IMR-90 (cell line): ENCODE measurements at regions not wholly inside any gene's neighbourhood (a gene's known extent, or its start where the extent isn't known, plus 50 kb on each side); places are given as distances from the start of the nearest gene placed in this dataset.

Experiments
- ATAC-seq: fragments of 200-7000 bp; cut with Tn5 transposase; 2 replicates; pipeline ENCODE4 v1.9.1; 2020; ENCODE audit warnings: low read depth, mild to moderate bottlenecking, moderate library complexity
- BruUV-seq: library from RNA; stranded (reverse); fragments of 400-500 nt; replicated peaks from 2 replicates; lab custom pipeline; 2021; lab: Mats Ljungman, UMichigan
- CTCF ChIA-PET: fragments of 300-600 bp; formaldehyde crosslinking; extraction: SDS; loops from one replicate; lab custom pipeline; 2021; ENCODE audit warnings: antibody characterized with exemption; lab: Yijun Ruan, JAX
- POLR2A ChIA-PET: fragments of 300-600 bp; sonication (Branson Sonifier 250); formaldehyde crosslinking; loops from one replicate; lab custom pipeline; 2022; ENCODE audit warnings: antibody characterized with exemption; ENCODE audit not compliant: unreplicated experiment; lab: Charles Lee
- DNase-seq: peaks from one replicate; pipeline ENCODE4 v3.0.0; 2013
- H2AFZ ChIP-seq: replicated peaks from 2 replicates; pipeline ENCODE3; 2013; ENCODE audit warnings: low read length, mild to moderate bottlenecking; ENCODE audit not compliant: poor library complexity
- H2AK5ac ChIP-seq: 2 replicates; pipeline ENCODE4 v1.6.1; 2013; ENCODE audit warnings: low read depth, low read length, inconsistent platforms
- H2AK9ac ChIP-seq: replicated peaks from 2 replicates; pipeline ENCODE3; 2013; ENCODE audit warnings: mild to moderate bottlenecking, low read depth, low read length, moderate library complexity; ENCODE audit not compliant: poor library complexity
- H2BK120ac ChIP-seq: 2 replicates; pipeline ENCODE4 v1.6.1; 2013; ENCODE audit warnings: low read depth, low read length, inconsistent platforms
- H2BK15ac ChIP-seq: 3 replicates; pipeline ENCODE4 v1.6.1; 2013; ENCODE audit warnings: low read depth, low read length, inconsistent platforms
- H2BK20ac ChIP-seq: 2 replicates; pipeline ENCODE4 v1.6.1; 2013; ENCODE audit warnings: low read depth, mild to moderate bottlenecking, inconsistent platforms, low read length, moderate library complexity
- H2BK5ac ChIP-seq: 2 replicates; pipeline ENCODE4 v1.6.1; 2013; ENCODE audit warnings: mild to moderate bottlenecking, low read depth, low read length, inconsistent platforms; ENCODE audit not compliant: poor library complexity, severe bottlenecking
- H3K14ac ChIP-seq: replicated peaks from 2 replicates; pipeline ENCODE4 v1.6.1; 2013; ENCODE audit warnings: low read depth, low read length, inconsistent platforms
- H3K18ac ChIP-seq: 2 replicates; pipeline ENCODE4 v1.6.1; 2013; ENCODE audit warnings: low read depth, low read length, control low read depth
- H3K23ac ChIP-seq: 2 replicates; pipeline ENCODE4 v1.6.1; 2013; ENCODE audit warnings: low read depth, low read length, inconsistent platforms
- H3K27ac ChIP-seq: 2 replicates; pipeline ENCODE4 v1.5.1; 2013; ENCODE audit warnings: mild to moderate bottlenecking, control low read depth, low read length; ENCODE audit not compliant: insufficient read depth
- H3K27me3 ChIP-seq: 2 replicates; pipeline ENCODE4 v1.6.1; 2013; ENCODE audit warnings: low read length; ENCODE audit not compliant: control insufficient read depth, insufficient read depth
- H3K36me3 ChIP-seq: 2 replicates; pipeline ENCODE4 v1.6.1; 2013; ENCODE audit warnings: low read length, mixed read lengths; ENCODE audit not compliant: control insufficient read depth, insufficient read depth
- H3K4ac ChIP-seq: 2 replicates; pipeline ENCODE4 v1.6.1; 2013; ENCODE audit warnings: low read depth, low read length, inconsistent platforms
- H3K4me1 ChIP-seq: 2 replicates; pipeline ENCODE4 v1.6.1; 2013; ENCODE audit warnings: low read length, mixed read lengths; ENCODE audit not compliant: control insufficient read depth, insufficient read depth
- H3K4me2 ChIP-seq: 2 replicates; pipeline ENCODE4 v1.6.1; 2013; ENCODE audit warnings: low read depth, mild to moderate bottlenecking, control low read depth, low read length, moderate library complexity
- H3K4me3 ChIP-seq: 2 replicates; pipeline ENCODE4 v1.5.1; 2013; ENCODE audit warnings: low read depth, mild to moderate bottlenecking, control low read depth, low read length, moderate library complexity; ENCODE audit not compliant: insufficient read depth
- H3K56ac ChIP-seq: 2 replicates; pipeline ENCODE4 v1.6.1; 2013; ENCODE audit warnings: low read length, inconsistent platforms; ENCODE audit not compliant: insufficient read depth; ENCODE audit errors: extremely low read depth
- H3K79me1 ChIP-seq, 2 experiments: 2 replicates each; pipeline ENCODE4 v1.6.1; 2013; ENCODE audit warnings: low read length in 2 of 2, inconsistent platforms in 1 of 2, low read depth in 1 of 2
- H3K9ac ChIP-seq: 2 replicates; pipeline ENCODE4 v1.6.1; 2013; ENCODE audit warnings: low read depth, low read length, control low read depth
- H3K9me1 ChIP-seq: 2 replicates; pipeline ENCODE4 v1.6.1; 2013; ENCODE audit warnings: low read length, inconsistent platforms; ENCODE audit not compliant: insufficient read depth
- H3K9me3 ChIP-seq: 2 replicates; pipeline ENCODE4 v1.6.1; 2013; ENCODE audit warnings: low read length; ENCODE audit not compliant: control insufficient read depth, insufficient read depth
- H4K20me1 ChIP-seq: 2 replicates; pipeline ENCODE4 v1.6.1; 2013; ENCODE audit warnings: low read length, inconsistent platforms; ENCODE audit not compliant: insufficient read depth
- H4K5ac ChIP-seq: 2 replicates; pipeline ENCODE4 v1.6.1; 2013; ENCODE audit warnings: mild to moderate bottlenecking, low read depth, low read length, control low read depth
- H4K8ac ChIP-seq, 2 experiments: 2 replicates each; pipeline ENCODE4 v1.6.1; 2013; ENCODE audit warnings: low read depth in 2 of 2, low read length in 2 of 2, control low read depth in 1 of 2, inconsistent platforms in 1 of 2
- H4K91ac ChIP-seq: 2 replicates; pipeline ENCODE4 v1.6.1; 2013; ENCODE audit warnings: low read depth, low read length, inconsistent platforms; ENCODE audit not compliant: insufficient read depth
- BHLHE40 ChIP-seq: fragments of 150-350 bp; IDR thresholded peaks from 2 replicates; pipeline ENCODE4 v1.6.1; 2016; ENCODE audit warnings: mild to moderate bottlenecking, low read depth, low read length
- CEBPB ChIP-seq: IDR thresholded peaks from 2 replicates; pipeline ENCODE4 v1.6.1; 2012; ENCODE audit warnings: low read depth, low read length, improper control_type of control experiment
- CHD1 ChIP-seq: IDR thresholded peaks from 2 replicates; pipeline ENCODE4 v1.6.1; 2012; ENCODE audit warnings: low read depth, low read length, improper control_type of control experiment
- CTCF ChIP-seq: conservative IDR thresholded peaks from 2 replicates; pipeline ENCODE4 v1.5.1; 2012; ENCODE audit warnings: mild to moderate bottlenecking, low read depth, low read length, improper control_type of control experiment
- FOS ChIP-seq: fragments of 150-350 bp; IDR thresholded peaks from 2 replicates; pipeline ENCODE4 v1.6.1; 2016; ENCODE audit warnings: low read depth, low read length
- MAFK ChIP-seq: IDR thresholded peaks from 2 replicates; pipeline ENCODE4 v1.6.1; 2012; ENCODE audit warnings: low read depth, low read length, improper control_type of control experiment
- MAZ ChIP-seq: IDR thresholded peaks from 2 replicates; pipeline ENCODE4 v1.6.1; 2012; ENCODE audit warnings: low read depth, mild to moderate bottlenecking, low read length, improper control_type of control experiment, moderate library complexity, borderline replicate concordance
- MXI1 ChIP-seq: IDR thresholded peaks from 2 replicates; pipeline ENCODE4 v1.6.1; 2012; ENCODE audit warnings: low read depth, mild to moderate bottlenecking, low read length, moderate library complexity, borderline replicate concordance
- NFE2L2 ChIP-seq: fragments of 150-350 bp; IDR thresholded peaks from 2 replicates; pipeline ENCODE4 v1.6.1; 2016; ENCODE audit warnings: low read depth, mild to moderate bottlenecking, low read length
- POLR2A ChIP-seq: IDR thresholded peaks from 2 replicates; pipeline ENCODE4 v1.6.1; 2012; ENCODE audit warnings: mild to moderate bottlenecking, low read depth, low read length
- RAD21 ChIP-seq: IDR thresholded peaks from 2 replicates; pipeline ENCODE4 v1.6.1; 2012; ENCODE audit warnings: low read length, improper control_type of control experiment
- RCOR1 ChIP-seq: IDR thresholded peaks from 2 replicates; pipeline ENCODE4 v1.6.1; 2012; ENCODE audit warnings: mild to moderate bottlenecking, low read length, improper control_type of control experiment; ENCODE audit not compliant: insufficient replicate concordance
- RFX5 ChIP-seq: IDR thresholded peaks from 2 replicates; pipeline ENCODE4 v1.8.0; 2012; ENCODE audit warnings: low read depth, mild to moderate bottlenecking, low read length, moderate library complexity
- SMC3 ChIP-seq: fragments of 150-350 bp; IDR thresholded peaks from 2 replicates; pipeline ENCODE4 v1.6.1; 2016; ENCODE audit warnings: low read depth, mild to moderate bottlenecking, antibody characterized with exemption, low read length, moderate library complexity
- dilution Hi-C: fragments of 300-500 bp; cut with HindIII; formaldehyde crosslinking; loops from one replicate; pipeline ENCODE4 v1.14.3; 2018; ENCODE audit warnings: low sequenced_read_pairs; ENCODE audit not compliant: unreplicated experiment
- in situ Hi-C: fragments of 300-500 bp; cut with MboI; formaldehyde crosslinking; loops from 3 replicates; pipeline ENCODE4 v1.14.3; 2019; ENCODE audit warnings: low sequenced_read_pairs, inconsistent platforms, mixed read lengths
- intact Hi-C: fragments of 100-400 bp; cut with micrococcal nuclease; formaldehyde crosslinking; loops from 2 replicates; pipeline ENCODE4 v1.10.0; 2022
- TF ChIP-seq, protein P1 (sequence below): fragments of 150-350 bp; IDR thresholded peaks from 2 replicates; pipeline ENCODE4 v1.6.1; 2016; ENCODE audit warnings: low read depth, mild to moderate bottlenecking, low read length, moderate library complexity, borderline replicate concordance
- TF ChIP-seq, protein P2 (sequence below): fragments of 150-350 bp; IDR thresholded peaks from 2 replicates; pipeline ENCODE4 v1.6.1; 2017; ENCODE audit warnings: mild to moderate bottlenecking, antibody characterized with exemption, low read length, low read depth

DNA sequence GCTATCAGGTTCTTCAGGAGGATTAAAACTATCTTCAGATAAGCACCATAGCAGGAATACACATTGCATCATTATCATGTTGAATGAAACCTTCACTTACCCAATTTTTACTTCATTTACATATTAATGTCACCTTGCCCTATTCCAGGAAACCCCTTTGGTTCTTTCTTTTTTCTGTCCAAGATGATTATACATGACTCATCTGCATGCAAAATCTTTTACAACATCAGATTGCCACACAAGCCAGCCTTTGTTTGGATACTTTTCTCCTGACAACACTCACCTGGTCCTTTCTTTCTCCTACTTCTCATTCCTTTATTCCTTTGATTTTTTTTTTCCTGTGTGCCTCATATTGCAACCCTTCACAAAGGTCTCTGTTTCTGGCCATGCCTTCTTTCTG is 200.5 kb upstream of the POU3F2 start:
- no peaks in the 10 kb centered on the region for H4K20me1 ChIP-seq

More for the DNA sequence above, 200.5 kb upstream of the POU3F2 start:
- Histone ChIP-seq H2AK9ac (no peak overlapping the region), H3K27me3 (no peaks in the 10 kb centered on the region), H3K27ac (no peak overlapping the region), H3K18ac (no peak overlapping the region), H3K14ac (no peak overlapping the region), H3K9me3 (peaks cover 5% of the 10 kb centered on the region), H4K91ac (no peak overlapping the region), H4K5ac (no peak overlapping the region), H2BK120ac (no peak overlapping the region), H2BK5ac (no peak overlapping the region), H2AFZ (no peak overlapping the region), H3K4ac (no peak overlapping the region), H3K56ac (no peak overlapping the region), H3K9ac (no peak overlapping the region), H3K36me3 (no peaks in the 10 kb centered on the region), H2BK15ac (no peak overlapping the region), H4K8ac (no peak overlapping the region), H2BK20ac (no peak overlapping the region), H3K4me1 (no peaks in the 10 kb centered on the region), H3K79me1 (no peaks in the 10 kb centered on the region), H3K23ac (no peak overlapping the region), H2AK5ac (no peak overlapping the region), H3K4me3 (no peak overlapping the region), H3K4me2 (no peak overlapping the region), H3K9me1 (no peaks in the 10 kb centered on the region)
- DNase-seq (no peak), ATAC-seq (no peak)
- TF ChIP-seq CTCF = no peak
- no peak for TF ChIP-seq MAFK
- TF ChIP-seq RFX5 = no peak
- no peak for TF ChIP-seq CEBPB
- TF ChIP-seq MAZ = no peak
- TF ChIP-seq, protein P1, sequence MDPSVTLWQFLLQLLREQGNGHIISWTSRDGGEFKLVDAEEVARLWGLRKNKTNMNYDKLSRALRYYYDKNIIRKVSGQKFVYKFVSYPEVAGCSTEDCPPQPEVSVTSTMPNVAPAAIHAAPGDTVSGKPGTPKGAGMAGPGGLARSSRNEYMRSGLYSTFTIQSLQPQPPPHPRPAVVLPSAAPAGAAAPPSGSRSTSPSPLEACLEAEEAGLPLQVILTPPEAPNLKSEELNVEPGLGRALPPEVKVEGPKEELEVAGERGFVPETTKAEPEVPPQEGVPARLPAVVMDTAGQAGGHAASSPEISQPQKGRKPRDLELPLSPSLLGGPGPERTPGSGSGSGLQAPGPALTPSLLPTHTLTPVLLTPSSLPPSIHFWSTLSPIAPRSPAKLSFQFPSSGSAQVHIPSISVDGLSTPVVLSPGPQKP = no peak
- TF ChIP-seq NFE2L2 = no peak
- TF ChIP-seq MXI1 = no peak
- TF ChIP-seq RAD21 = no peak
- TF ChIP-seq BHLHE40 = no peak
- no peak for TF ChIP-seq FOS
- TF ChIP-seq CHD1 = no peak
- TF ChIP-seq SMC3 = no peak
- TF ChIP-seq, protein P2, sequence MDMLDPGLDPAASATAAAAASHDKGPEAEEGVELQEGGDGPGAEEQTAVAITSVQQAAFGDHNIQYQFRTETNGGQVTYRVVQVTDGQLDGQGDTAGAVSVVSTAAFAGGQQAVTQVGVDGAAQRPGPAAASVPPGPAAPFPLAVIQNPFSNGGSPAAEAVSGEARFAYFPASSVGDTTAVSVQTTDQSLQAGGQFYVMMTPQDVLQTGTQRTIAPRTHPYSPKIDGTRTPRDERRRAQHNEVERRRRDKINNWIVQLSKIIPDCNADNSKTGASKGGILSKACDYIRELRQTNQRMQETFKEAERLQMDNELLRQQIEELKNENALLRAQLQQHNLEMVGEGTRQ = no peak
- TF ChIP-seq POLR2A = no peak
- no peak for TF ChIP-seq RCOR1
- CTCF ChIA-PET = no interaction called here
- POLR2A ChIA-PET = no interaction called here
- dilution Hi-C loops (no loop called here), intact Hi-C loops (no loop called here), in situ Hi-C loops (no loop called here)
- BruUV-seq = no TSS peak
